HG03139 (cell line): ENCODE measurements at regions not wholly inside any gene's neighbourhood (a gene's known extent, or its start where the extent isn't known, plus 50 kb on each side); places are given as distances from the start of the nearest gene placed in this dataset.

ENCODE experiments used
- ATAC-seq: cut with Tn5 transposase; IDR thresholded peaks from one replicate; pipeline ENCODE4 v1.9.1; 2021; ENCODE audit not compliant: unreplicated experiment

- ATAC-seq = no peak
Measured at GRCh38 chr1:90155721-90156487, 161.0 kb downstream of the ZNF326 start.

- ATAC-seq = no peak
Measured at GRCh38 chr1:90154711-90155110, 159.8 kb downstream of the ZNF326 start.

GRCh38 chr1:90149101-90149500 lies 154.2 kb downstream of the ZNF326 start:
- ATAC-seq = no peak

GRCh38 chr1:90147093-90147492 lies 152.2 kb downstream of the ZNF326 start:
- ATAC-seq = no peak

GRCh38 chr1:90144820-90145219 lies 149.9 kb downstream of the ZNF326 start:
- no peak for ATAC-seq

- no peak for ATAC-seq
Measured at GRCh38 chr1:90143591-90143990, 148.7 kb downstream of the ZNF326 start.

GRCh38 chr1:90142697-90143096 lies 147.8 kb downstream of the ZNF326 start:
- ATAC-seq = no peak

- ATAC-seq = no peak
Measured at GRCh38 chr1:90139837-90140236, 144.9 kb downstream of the ZNF326 start.

GRCh38 chr1:90135286-90135685 lies 140.4 kb downstream of the ZNF326 start:
- ATAC-seq = no peak

GRCh38 chr1:90134175-90134955 lies 139.5 kb downstream of the ZNF326 start:
- no peak for ATAC-seq

GRCh38 chr1:90133133-90133532 lies 138.2 kb downstream of the ZNF326 start:
- ATAC-seq = no peak

GRCh38 chr1:90132306-90132705 lies 137.4 kb downstream of the ZNF326 start:
- ATAC-seq = no peak

GRCh38 chr1:90127288-90127953 lies 132.5 kb downstream of the ZNF326 start:
- ATAC-seq = no peak

DNA sequence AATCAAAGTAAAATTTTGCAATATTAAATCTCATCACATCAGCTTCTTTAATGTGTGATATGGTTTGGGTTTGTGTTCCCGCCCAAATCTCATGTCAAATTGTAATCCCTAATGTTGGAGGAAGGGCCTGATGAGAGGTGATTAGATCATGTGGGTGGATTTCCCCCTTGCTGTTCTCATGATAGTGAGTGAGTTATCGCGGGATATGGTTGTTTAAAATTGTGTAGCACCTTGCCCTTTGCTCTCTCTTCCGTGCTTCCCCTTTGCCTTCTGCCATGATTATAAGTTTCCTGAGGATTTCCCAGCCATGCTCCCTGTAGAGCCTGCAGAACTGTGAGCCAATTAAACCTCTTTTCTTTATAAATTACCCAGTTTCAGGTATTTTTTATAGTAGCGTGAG lies 131.9 kb downstream of the ZNF326 start:
- ATAC-seq = no peak

DNA sequence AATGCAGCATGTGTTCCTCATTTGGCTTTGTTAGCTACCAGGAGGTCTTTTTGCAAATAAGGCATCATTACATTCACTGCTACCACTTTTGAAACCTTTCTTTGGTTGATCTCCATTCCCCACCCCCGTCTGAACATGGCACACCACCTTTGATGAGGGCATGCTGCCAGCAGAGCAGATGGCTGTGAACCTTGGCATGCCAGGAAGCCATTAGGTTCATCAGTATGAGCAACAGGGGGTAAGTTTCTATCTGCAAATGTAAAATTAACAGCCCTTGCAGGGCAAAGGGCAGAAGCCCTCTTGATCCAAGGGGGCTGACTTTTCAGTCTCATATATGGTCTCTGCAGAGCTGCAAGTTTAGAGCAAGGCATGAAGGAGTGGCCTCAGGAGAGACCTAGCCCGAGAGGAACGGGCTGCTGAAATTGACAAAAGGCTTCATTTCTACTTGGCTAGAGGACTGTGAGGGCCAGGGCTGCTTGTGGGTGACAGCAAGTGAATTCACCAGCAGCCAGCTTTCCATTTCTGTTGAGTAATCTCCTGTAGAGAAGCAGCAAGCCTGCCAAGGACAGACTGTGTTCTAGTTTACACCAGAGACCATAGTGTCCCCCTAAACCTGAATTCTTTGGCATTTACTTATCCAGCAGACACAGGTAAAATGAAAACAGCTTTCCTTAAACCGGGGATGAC lies 127.9 kb downstream of the ZNF326 start:
- no peak for ATAC-seq

DNA sequence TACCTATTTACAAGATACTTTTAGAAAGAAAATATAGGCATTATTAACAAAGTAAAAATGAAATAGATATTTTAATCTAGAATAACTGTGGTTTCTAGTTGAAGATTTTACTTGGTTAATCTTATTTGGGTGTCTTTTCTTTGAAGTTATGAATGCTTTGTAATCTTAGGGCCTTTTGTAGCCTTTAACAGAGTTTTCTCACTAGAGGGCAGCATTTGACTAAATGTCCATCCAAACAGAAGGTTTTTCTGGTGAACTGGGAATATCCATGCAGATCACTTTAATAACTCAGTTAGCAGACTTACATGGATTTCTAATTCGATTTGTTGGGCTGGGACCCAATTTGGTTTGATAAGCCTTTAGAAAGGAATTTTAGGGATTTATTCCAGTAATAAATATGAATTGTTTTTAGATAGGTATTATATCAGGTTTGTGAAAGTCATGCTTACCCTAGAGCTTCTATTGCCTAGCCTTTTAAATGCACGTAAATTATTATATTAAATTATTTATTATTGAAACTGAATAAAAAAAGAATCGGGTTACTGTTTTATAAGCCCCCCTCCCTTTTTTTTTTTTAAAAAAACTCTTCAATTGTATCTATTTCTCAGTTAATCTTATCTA lies 119.7 kb downstream of the ZNF326 start:
- no peak for ATAC-seq

DNA sequence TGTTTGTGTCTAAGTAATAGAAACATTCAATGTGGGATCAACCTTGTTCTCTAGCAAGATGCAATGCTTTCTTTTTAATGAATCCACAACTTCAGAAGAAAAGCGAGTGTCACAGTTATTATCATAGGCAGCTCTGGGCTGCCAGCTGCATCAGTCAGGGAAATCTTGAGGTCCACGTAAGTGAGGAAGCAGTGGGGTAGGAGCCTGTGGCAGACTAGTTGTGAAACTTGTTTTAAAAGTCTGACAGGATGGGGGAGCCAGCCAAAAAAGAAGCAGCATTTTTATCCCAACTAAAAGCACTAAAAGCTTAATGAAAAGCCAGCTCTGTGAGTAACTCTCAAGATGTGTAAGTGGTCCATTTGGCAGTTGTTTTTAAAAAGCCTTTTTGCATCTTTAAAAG lies 113.1 kb downstream of the ZNF326 start:
- no peak for ATAC-seq

DNA sequence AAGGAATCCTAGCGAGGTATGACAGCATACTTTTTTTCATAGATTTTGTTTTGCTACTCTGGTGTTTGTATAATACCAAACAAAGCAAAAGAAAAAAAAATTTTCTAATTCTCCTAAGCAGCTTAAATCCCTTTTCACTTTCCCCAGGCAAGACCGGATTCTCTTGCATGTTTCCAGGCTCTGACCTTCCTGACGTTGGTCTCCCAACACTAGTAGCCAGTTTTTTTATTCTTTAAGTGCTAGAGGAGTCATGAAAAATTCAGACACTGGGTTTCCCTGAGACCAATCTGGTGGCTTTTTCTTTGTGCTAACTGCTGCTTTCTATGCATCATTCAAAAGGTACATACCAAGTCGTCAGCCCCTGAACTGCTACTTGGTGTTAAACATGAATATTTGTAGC lies 111.4 kb downstream of the ZNF326 start:
- ATAC-seq = no peak

- ATAC-seq = no peak
Measured at GRCh38 chr1:90104941-90105538, 110.1 kb downstream of the ZNF326 start.

DNA sequence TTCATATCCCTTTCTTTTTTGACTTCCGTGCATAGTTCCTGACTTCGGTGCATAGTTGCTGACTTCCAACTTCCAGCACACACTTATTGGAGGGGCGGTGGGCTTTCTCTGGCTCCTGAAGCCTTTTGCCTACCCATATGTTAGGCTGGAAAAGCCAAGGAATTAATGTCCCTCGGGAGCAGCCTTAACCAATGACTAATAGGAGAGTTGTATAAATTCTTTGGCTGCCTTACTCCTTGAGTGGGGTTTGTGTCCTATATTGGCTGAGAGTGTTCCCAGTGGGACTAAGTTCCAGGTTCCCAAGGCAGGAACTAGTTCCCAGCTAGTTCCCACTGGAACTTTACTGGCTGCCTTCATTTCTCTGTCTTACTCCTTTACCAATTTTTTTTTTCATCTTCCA lies 105.7 kb downstream of the ZNF326 start:
- ATAC-seq = no peak
